ENCODE measurements at regions not wholly inside any gene's neighbourhood (a gene's known extent, or its start where the extent isn't known, plus 50 kb on each side); places are given as distances from the start of the nearest gene placed in this dataset.

DNA sequence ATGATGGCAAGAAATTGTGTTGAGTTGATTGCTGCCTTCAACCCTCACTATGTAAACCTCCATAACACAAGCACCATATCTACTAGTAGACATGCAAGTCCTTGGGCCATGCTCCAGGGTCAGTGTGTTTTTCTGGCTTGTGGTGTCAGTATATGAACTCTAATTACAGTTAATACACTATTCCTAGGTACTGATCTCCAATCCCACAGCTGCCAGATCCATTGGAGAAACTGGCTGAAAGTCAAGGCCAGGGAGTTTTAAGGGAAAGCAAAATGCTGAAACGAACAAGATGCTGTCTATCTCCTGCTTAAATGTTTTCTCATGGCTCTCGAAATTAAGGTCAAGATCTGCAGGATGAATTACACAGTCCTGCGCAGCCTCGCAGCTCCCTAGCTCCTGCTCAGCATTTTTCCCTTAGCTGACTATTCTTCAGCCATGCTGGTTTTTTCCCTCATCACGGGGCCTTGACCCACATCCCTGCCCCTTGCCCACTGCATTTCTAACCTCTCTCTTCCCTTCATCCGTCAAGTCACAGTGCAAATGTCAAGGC is 425.0 kb upstream of the ADAMTS9 start:
- DNase-seq, result no peak

DNA sequence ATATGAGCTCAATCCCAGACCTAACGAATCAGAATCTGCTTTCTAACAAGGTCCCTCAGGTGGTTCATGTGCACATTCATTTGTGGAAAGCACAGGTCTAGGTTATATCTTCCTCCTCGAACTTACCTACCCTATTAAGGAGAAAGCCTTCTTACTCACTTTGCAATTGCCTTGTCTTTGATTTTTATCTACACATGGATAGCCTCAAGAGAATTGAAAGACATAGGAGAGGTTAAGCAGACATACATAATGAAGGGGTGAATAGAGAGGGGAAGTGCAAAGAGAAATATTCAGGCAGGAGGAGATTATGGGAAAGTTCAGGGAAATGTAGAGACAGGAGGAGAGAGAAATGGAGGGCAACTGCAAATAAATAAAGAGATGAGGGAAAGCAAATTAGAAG is 422.9 kb upstream of the ADAMTS9 start:
- no peak for DNase-seq

DNA sequence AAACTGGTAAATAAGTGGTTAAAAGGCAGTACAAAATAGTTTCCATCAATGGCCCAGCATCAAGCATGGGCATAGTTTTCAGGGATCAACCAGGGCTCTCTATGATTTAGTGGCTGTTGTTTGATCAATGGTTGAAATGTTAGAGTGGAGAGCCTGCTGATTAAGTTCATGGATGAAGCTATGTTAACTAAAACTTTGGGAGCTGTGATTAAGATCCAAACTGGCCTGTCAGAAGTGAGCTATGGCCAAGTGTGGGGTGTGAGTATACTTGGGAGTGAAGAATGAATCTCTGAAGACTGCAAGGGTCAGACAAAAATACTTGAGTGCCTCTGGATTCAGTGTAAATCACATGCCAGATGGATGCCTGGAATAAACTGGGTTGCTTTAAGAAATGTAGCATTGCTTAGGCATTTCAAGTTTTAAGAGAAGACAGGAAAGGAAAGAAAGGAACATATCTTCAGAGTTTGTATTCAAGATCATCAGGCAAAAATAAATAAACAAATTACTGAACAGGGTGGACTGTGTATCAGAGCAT is 422.2 kb upstream of the ADAMTS9 start:
- DNase-seq, result no peak

DNA sequence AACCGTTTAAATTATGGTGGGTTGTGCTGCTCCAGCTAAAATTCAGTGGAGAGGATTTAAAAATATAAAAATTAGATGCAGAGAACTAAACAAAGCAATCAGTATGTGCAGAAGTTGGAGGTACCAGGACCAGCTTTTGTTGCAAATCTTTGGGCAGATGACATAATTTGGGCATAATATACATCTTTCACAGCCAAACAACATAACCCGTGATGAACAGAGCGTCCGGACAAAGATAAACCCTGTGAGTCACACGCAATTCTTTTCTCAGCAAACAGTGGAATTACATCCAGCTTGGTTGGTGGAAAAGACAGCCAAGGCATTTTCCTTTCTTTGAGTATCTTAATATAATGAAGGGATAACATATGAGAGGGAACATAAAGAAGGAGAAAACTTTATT is 419.4 kb upstream of the ADAMTS9 start:
- DNase-seq, result no peak

DNA sequence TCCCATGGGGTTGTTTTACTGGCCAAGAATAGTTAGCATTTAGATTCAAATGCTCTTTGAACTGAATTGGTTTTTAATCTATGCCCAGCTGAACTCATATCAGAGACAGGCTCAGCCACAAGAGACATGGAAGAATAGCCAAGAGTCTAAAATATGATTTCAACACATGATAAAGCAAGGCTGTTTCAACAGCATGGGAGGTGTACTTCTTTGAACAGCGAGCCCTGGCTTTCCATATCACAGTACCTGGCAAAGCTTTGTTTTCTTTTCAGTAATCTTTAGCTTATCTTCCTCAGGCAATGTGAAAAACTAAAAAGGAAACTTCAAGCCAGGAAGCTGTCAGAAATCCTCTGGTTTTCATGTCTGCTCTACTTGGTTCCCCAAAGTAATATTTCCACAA is 413.6 kb upstream of the ADAMTS9 start:
- DNase-seq, result no peak

DNA sequence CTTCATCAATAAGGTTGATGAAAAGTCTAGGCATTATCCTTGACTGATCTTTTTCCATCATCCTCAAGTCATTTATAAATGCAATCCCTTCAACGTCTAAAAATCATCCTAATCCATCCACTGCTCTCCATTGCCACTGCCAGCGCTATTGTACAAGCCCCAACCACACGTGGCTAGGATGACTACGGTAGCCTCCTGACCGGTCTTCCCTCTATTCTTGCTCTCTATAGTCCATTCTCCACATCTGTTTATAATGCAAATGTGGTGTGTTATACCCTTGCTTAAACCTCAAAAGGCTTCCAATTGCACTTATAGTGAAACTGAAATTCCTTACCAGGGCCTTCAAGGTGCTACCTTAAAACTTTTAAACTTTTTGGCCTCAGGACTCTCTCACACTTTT is 410.6 kb upstream of the ADAMTS9 start:
- no peak for DNase-seq

DNA sequence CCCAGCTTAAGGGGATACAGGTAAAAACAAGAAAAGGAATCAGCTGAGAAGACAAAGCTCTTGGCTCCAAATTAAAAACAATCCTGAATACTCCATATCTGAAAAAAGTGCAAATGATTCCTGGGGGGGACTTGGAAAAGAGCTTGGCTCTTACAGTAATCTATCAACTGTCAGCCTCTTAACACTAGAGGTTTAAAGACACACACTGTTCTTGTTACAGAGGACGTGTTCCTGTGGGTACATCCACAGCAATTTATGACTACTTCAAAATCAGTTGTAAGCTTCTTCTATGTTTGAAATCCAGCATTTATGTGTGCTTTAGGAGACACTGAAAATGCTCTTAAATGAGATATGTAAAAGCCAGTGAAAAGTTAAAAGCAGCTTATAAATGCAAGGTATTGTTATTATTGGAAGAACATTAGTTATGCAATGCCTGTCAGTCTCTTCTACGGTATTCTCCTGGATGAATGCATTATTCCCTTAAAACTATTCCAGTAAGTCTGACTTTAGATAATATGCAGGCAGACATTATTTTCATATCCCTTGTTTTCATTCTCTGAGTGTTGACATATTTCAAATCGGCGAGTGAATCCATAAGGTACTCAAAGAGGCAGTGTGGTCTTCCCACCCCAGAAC is 408.4 kb upstream of the ADAMTS9 start:
- DNase-seq, result no peak

DNA sequence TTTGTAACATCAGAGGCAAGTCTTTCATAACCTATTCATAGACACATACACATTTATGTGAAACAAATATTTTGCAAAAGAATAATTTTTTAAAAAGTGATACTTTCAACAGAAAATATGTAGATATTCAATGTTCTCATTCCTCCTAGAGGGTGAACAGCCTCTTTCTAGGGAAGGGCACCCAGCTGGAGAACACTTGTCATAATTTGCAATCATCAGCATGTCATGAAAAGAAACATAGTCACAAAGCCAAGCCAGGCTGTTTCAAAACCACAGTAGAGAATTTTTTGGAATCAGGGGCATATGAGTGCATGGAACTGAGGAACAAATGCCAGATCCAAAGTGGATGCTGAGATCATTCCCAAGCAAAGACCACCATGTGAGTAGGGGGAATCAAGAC is 406.9 kb upstream of the ADAMTS9 start:
- no peak for DNase-seq

DNA sequence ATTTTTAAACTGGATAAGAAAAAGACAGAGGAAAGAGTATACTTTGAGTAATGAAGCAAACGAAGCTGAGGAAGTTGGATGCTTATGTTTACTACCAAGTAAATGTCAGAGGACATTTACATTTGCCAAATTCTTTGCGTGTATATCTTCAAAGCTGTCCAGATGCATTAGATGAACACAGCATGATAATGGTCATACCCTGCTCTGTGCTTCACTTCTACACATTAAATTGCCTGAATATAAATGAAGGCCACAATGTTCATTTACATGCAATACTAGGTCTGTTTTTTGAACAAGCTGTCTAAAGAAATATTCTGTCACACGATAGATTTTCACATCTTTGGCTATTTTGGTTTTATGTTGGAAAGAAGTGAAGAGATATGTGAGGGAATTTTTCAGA is 405.8 kb upstream of the ADAMTS9 start:
- no peak for DNase-seq

DNA sequence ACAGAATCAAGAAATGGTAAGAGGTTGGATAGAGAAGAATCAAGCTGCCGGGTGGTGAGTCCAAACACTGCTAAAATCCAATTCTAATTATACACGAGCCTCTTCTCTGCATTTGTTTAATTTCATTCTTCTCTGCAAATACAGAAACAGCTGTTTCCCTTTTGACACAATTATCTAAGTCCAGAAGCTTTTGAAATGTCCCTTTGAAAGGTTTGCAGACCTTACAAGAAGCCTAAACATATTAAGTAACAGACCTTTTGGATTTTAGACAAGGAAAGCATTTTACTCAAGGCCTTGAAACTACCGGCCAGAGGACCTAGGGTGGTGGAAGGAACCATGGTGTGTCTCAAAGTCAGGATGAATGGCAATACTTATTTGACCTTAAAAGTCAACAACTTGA is 403.8 kb upstream of the ADAMTS9 start:
- no peak for DNase-seq

DNA sequence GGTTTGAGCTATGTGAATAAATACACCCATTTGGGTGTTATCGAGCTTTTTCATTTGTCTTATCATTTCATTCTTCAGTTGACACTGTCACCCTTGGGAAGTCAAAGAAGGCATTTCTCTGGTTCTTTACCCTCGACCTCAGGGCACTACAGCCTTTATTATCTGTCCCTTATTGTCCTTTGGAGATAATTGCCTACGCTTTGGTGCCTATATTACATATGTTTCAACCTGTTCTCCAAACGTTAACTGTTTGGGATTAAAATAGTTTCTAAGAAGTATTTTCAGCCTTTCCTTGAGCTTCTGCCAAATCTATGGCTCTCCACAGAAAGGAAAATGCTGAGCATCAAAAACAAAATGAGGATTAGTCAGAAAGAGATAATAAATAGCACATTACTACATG is 395.4 kb upstream of the ADAMTS9 start:
- no peak for DNase-seq

DNA sequence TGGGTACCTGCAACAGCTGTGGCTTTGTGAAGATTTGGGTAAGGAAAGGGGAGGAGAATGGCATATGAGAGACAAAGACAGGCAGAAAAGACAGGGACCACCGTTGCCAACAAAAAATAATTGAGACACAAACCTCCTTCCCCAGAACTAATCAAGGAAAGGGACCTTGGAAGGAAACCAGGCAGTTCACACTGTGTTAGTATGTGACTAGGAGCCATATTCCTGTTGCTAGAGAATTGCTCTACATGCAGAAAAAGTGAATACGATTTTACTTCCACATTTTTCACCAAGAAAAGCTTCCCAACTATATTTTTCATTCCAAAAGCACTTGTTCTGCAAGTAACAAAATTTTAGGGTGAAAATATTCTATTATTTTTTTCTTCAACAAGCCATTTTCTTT is 393.7 kb upstream of the ADAMTS9 start:
- no peak for DNase-seq

DNA sequence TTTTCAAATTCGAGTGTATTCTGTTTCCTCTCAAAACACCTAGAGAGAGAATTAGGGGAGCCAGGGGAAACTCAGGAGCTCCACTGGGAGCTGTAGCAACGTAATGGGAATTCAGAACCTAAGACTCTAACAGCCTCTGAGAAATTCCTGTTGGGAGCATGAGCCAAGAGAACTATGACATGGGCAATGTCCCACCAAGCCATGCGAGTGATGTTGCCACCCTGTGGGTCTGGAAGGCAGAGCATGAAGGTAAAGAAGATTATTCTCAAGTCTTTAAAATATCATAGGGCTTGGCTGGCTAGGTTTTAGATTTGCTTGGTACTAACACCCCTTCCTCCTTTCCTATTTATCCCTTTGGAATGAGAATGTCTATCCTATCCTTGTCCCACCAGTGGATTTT is 392.6 kb upstream of the ADAMTS9 start:
- no peak for DNase-seq

DNA sequence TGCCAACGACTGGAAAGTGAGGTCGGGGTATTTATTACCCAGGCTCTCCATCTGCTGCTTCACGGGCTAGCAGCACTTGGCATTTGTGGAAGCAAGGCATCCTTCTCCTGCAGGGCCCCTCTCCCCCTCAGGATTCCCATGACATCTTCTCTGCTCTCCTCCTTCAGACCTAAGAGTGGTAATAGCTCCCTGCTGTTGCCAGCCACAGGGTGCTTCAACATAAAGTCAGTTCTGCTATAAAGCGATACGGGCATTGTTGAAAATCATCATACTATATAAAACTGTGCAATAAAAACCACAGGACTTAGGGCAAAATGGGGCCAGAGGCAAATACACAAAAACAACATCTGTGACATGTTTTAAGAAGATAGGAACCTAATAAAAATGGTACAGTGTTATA is 391.8 kb upstream of the ADAMTS9 start:
- no peak for DNase-seq

DNA sequence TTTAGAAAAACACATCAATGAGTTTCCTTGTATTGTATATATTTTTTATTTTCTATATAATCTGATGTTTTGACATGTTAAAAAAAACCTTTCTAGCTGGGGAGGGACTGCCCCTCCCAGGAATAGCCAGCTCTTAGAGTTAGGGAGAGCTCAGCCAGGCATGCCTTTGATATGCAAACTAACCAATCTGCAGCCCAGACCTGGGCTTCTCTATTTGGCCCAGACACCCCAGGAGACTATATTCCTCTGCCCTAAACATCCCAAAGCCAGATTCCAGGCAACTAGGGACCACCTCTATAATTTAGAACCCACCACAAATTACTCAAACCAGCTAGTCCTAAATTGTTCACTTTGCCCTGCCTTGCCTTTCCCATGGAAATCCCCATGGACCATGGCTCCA is 390.9 kb upstream of the ADAMTS9 start:
- no peak for DNase-seq

DNA sequence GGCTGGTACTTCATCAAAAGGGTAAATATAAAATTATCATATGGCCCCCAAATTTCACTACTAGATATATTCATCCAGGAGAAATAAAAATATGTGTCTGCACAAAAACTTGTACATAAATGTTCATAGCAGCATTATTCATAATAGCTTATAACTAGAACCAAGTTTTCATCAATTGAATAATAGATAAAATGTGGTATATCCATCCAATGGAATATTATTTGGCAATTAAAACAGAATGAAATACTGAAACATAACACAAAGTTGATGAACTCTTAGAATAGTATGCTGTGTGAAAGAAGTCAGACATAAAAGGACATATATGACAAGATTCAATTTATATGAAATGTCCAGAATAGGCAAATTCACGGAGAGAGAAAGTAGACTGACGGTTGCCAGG is 389.3 kb upstream of the ADAMTS9 start:
- no peak for DNase-seq

DNA sequence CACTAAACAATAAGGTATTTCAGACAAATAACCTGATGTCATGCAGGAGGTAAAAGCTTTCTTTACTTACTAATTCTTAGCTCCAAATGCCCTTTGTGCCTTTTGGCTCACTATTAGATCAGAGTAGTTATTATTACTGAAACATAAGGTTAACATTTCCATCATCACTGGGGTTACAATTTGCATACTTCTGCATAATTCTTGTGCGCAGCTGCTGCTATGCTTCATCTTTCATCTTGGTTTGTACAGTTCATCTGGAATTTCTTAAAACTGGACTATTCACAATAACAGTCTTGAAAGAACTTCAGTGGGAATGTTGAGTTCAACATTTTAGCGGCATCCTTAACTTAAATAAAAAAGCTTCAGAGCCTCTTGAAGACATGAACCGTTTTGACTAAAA is 383.2 kb upstream of the ADAMTS9 start:
- DNase-seq, result no peak

DNA sequence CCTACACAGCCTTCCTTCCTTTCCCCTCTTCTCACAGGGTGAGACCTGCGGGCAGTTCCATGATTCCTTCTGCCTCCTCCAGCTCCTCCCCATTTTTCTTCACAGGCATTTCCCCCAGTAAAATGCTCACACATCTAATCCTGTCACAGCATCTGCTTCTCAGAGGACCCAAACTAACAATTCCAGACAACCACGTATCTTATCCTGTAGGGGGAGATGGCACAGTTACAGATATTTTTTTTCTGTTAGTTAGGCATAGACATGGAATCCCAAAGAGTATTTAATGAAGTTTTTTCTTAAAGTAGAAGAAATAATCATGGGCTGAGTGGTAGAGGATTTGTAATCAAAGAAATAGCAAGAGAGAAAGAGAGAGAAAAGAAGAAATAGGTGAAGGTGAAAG is 373.1 kb upstream of the ADAMTS9 start:
- DNase-seq, result no peak

DNA sequence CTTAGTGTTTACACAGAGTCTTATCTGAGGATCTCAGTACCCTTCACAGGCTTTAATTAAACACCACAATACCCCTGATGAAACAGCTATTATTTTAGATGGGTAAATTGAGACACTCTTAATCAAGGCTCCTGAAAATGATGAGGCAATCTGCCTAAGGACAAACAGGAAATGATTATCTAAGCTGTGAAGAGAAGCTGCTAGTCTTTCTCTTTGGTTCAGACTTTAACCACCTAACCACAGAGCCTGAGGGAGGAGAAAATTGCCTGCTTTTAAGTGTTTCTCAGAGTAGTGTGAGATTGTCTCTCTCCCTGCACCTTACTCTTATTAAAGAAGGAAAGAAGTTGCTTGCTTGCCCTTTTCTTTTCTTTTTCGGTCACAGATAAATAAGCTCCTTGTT is 364.3 kb upstream of the ADAMTS9 start:
- DNase-seq, result no peak

DNA sequence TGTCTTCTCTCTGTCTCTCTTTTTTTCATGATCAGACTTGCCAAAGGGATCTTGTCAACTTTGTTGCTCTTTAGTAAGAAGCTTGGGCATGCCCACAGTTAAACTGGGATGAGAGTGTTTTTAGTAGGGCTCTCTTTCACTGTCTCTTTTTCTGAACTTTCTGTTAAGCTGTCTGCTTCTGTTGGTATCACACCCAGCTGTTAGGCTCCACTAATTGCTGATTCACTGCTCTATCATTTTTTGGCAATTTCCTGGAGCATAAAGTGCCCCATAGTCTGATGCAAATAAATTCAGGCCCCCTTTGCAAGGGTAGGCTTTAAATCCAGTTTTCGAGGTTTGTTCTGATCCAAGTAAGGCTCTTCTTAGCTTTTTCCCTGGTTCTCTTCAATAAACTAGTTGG is 360.4 kb upstream of the ADAMTS9 start:
- no peak for DNase-seq

DNA sequence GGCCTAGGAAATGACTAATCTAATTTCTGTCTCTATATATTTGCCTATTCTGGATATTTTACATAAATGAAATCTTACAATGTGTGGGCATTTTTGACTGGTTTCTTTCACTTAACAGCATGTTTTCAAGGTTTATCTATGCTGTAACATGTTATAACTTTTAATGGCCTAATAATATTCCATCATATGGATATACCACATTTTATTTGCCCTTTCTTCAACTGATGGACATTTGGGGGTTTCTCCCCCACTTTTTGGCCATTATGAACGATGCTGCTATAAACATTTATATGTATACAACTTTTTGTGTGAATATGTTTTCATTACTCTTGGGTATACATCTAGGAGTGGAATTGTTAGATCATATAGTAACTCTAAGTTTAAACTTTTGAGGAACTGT is 357.3 kb upstream of the ADAMTS9 start:
- no peak for DNase-seq

DNA sequence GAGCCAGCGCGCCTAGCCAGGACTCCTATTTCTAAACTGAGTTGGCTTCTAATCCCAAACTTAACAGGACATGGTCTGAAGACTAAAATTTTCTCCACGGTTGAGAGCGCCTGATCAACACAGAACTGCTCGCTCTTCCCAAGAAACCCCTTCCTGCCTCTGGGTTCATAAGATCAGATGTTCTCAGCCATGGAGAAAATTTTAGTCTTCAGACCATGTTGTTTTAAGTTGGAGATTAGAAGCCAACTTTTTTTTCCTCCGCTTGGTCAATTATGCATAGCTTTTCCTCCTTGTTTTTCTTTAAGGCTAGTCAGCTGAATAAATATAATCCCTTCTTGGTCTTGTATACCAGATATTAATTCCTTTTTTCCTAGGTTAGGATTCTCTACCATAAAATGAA is 356.6 kb upstream of the ADAMTS9 start:
- no peak for DNase-seq

DNA sequence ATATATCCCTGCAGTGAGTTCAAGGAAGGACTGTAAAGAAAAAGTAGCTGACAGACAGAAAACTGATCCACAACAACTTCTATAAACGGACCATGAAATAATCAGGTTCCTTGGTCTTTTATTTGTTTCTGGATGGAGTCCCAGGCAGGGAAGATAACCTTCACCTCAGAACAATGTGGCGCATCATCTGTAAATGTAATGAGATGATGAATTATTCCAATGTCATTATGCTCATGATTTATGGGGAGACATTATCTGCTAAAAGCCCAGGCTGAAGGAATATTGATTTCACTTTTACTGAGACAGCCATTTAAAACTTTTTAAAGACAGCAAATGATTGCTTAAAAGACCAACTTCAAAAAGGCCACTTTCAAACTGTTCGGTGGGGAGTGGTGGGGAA is 354.9 kb upstream of the ADAMTS9 start:
- DNase-seq, result no peak

DNA sequence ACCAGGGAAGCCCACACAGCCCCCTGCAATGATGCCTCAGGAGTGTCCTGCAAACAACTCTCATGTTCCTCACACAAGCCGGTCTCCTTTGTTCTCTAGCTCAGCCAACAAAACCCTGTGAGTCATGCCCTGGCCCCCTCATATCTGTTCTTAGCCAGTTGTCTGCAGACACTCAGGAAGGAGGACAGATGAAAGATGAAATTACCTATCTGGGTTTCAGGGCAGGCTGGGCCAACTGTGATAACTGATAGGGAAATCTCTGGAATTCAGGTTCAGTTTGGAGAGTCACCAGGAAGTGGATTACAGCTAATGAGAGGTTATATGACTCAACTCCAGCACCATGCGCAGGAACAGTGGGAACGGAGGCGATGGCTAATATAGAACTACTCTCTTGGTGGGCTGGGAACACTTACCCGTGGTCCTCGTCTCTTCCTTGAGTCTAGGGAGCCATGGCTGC is 352.0 kb upstream of the ADAMTS9 start:
- DNase-seq, result no peak

DNA sequence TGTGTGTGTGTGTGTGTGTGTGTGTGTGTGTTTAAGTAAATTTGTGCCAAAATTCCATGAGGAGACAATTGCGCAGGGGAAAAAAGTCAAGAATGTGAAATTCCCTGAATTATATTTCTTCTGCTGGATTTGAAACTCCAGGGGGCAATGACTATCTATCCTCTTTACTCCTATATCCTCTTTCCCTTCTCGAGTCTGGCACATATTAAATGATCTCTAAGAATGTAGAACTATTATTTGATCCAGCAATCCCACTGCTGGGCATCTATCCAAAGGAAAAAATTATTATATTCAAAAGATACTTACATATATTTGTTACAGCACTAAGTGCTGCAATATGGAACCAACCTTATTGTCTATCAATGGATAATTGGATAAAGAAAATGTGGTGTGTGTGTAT is 350.1 kb upstream of the ADAMTS9 start:
- no peak for DNase-seq

Measured in C1 segment of cervical spinal cord (tissue), 14 donors.